Mesenchymal stem cell (in vitro differentiated cells and primary cell): ENCODE measurements at regions not wholly inside any gene's neighbourhood (a gene's known extent, or its start where the extent isn't known, plus 50 kb on each side); places are given as distances from the start of the nearest gene placed in this dataset.

Experiments used
- DNase-seq: peaks from one replicate; pipeline ENCODE4 v3.0.0-alpha.2; 2013
- H2AFZ ChIP-seq: one replicate; pipeline ENCODE4 v1.6.1; 2013; ENCODE audit warnings: low read depth, mild to moderate bottlenecking, control low read depth, inconsistent platforms, low read length, moderate library complexity
- H2AK5ac ChIP-seq: 2 replicates; pipeline ENCODE4 v1.6.1; 2013; ENCODE audit warnings: low read length, moderate library complexity, mild to moderate bottlenecking, inconsistent platforms; ENCODE audit not compliant: severe bottlenecking
- H2BK120ac ChIP-seq: one replicate; pipeline ENCODE4 v1.6.1; 2013; ENCODE audit warnings: low read depth, mild to moderate bottlenecking, inconsistent platforms, low read length, moderate library complexity
- H2BK12ac ChIP-seq, 2 experiments: one replicate each; pipeline ENCODE4 v1.6.1; 2013; ENCODE audit warnings: inconsistent platforms in 2 of 2, low read length in 2 of 2, mild to moderate bottlenecking in 2 of 2, moderate library complexity in 2 of 2, control low read depth in 1 of 2
- H2BK15ac ChIP-seq: one replicate; pipeline ENCODE4 v1.6.1; 2013; ENCODE audit warnings: mild to moderate bottlenecking, low read depth, inconsistent platforms; ENCODE audit not compliant: poor library complexity, severe bottlenecking
- H2BK5ac ChIP-seq: 2 replicates; pipeline ENCODE4 v1.6.1; 2013; ENCODE audit warnings: low read depth, mild to moderate bottlenecking, low read length, control low read depth, inconsistent platforms; ENCODE audit not compliant: poor library complexity, severe bottlenecking
- H3K14ac ChIP-seq, 2 experiments: one replicate each; pipeline ENCODE4 v1.6.1; 2013; ENCODE audit warnings: inconsistent platforms in 2 of 2, low read length in 2 of 2, control low read depth in 1 of 2, mild to moderate bottlenecking in 1 of 2, moderate library complexity in 1 of 2
- H3K18ac ChIP-seq, 2 experiments: one replicate each; pipeline ENCODE4 v1.6.1; 2013; ENCODE audit warnings: inconsistent platforms in 2 of 2, low read length in 2 of 2, control low read depth in 1 of 2, low read depth in 1 of 2, mild to moderate bottlenecking in 1 of 2
- H3K23ac ChIP-seq, 2 experiments: one replicate each; pipeline ENCODE4 v1.6.1; 2013; ENCODE audit warnings: inconsistent platforms in 2 of 2, low read length in 2 of 2, mild to moderate bottlenecking in 2 of 2, moderate library complexity in 2 of 2, control low read depth in 1 of 2
- H3K27ac ChIP-seq: 2 replicates; pipeline ENCODE4 v1.5.1; 2013; ENCODE audit warnings: mild to moderate bottlenecking, moderate library complexity, low read length, control low read depth, inconsistent platforms; ENCODE audit not compliant: poor library complexity, severe bottlenecking
- H3K27me3 ChIP-seq, 2 experiments: 2 replicates each; pipeline versions ENCODE4 v1.6.1 to v1.7.0; 2013; ENCODE audit warnings: low read length in 2 of 2, mild to moderate bottlenecking in 2 of 2, moderate library complexity in 2 of 2, control low read depth in 1 of 2, inconsistent platforms in 1 of 2; ENCODE audit not compliant: control insufficient read depth in 1 of 2, insufficient read depth in 1 of 2
- H3K36me3 ChIP-seq, 2 experiments: 2 replicates each; pipeline versions ENCODE4 v1.6.1 to v1.7.0; 2013; ENCODE audit warnings: low read length in 2 of 2, control low read depth in 1 of 2, inconsistent platforms in 1 of 2, low read depth in 1 of 2, mild to moderate bottlenecking in 1 of 2; ENCODE audit not compliant: insufficient read depth in 2 of 2, control insufficient read depth in 1 of 2
- H3K4ac ChIP-seq, 2 experiments: one replicate each; pipeline ENCODE4 v1.6.1; 2013; ENCODE audit warnings: inconsistent platforms in 2 of 2, low read length in 2 of 2, mild to moderate bottlenecking in 2 of 2, moderate library complexity in 2 of 2, control low read depth in 1 of 2, low read depth in 1 of 2
- H3K4me1 ChIP-seq: 2 replicates; pipeline ENCODE4 v1.6.1; 2013; ENCODE audit warnings: low read depth, low read length, control low read depth; ENCODE audit not compliant: control insufficient read depth, insufficient read depth
- H3K4me2 ChIP-seq: 2 replicates; pipeline ENCODE4 v1.6.1; 2013; ENCODE audit warnings: low read length, mild to moderate bottlenecking, inconsistent platforms; ENCODE audit not compliant: poor library complexity, severe bottlenecking
- H3K4me3 ChIP-seq, 2 experiments: 2 replicates each; pipeline versions ENCODE4 v1.5.1 to v1.7.0; 2013; ENCODE audit warnings: low read length in 2 of 2, mild to moderate bottlenecking in 2 of 2, control low read depth in 1 of 2, low read depth in 1 of 2; ENCODE audit not compliant: insufficient read depth in 1 of 2
- H3K79me1 ChIP-seq: replicated peaks from 2 replicates; pipeline ENCODE4 v1.6.1; 2013; ENCODE audit warnings: mild to moderate bottlenecking, control low read depth, low read length, inconsistent platforms; ENCODE audit not compliant: poor library complexity, severe bottlenecking
- H3K9ac ChIP-seq: 2 replicates; pipeline ENCODE4 v1.7.0; 2013; ENCODE audit warnings: mild to moderate bottlenecking, low read length, moderate library complexity
- H3K9me3 ChIP-seq: 2 replicates; pipeline ENCODE4 v1.7.0; 2013; ENCODE audit warnings: mild to moderate bottlenecking, low read length; ENCODE audit not compliant: control insufficient read depth
- H4K8ac ChIP-seq: one replicate; pipeline ENCODE4 v1.6.1; 2013; ENCODE audit warnings: inconsistent platforms, mild to moderate bottlenecking, low read length, moderate library complexity
- H4K91ac ChIP-seq: one replicate; pipeline ENCODE4 v1.6.1; 2013; ENCODE audit warnings: mild to moderate bottlenecking, low read length, inconsistent platforms
- WGBS: methylation state at CpG from one replicate; pipeline ENCODE4 v1.1.7; 2013; ENCODE audit warnings: mixed read lengths; 5-methylcytosine and 5-hydroxymethylcytosine counted together

DNA sequence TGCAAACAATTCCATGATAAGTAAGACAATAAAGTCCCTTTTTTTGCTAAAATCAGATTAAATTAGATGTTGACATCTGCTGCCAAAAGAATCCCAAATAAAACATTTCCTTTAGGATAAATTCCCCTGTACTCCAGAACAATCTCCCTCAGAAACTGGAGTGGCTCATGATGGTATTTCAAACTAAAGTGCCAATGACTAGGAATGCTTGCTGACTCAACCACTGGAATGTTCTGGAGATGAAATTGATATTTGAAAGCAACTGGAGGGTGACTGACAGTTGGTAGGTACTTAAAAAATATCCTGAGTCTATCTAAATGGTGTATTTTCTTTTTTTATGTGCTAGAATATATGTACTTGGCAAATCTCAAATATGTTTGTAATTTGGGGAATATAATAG is 350.1 kb upstream of the TSHZ2 start:
- no peak overlapping the region for H3K4ac ChIP-seq
- no peaks in the 10 kb centered on the region for H3K4me1 ChIP-seq
- H2BK5ac ChIP-seq = no peak overlapping the region
- no peaks in the 10 kb centered on the region for H3K9me3 ChIP-seq
- no peak overlapping the region for H3K9ac ChIP-seq
- H2AK5ac ChIP-seq = no peak overlapping the region
- no peak overlapping the region for H3K18ac ChIP-seq
- peak; percentile 41 for DNase-seq
- no peaks in the 10 kb centered on the region for H3K79me1 ChIP-seq
- no peak overlapping the region for H3K23ac ChIP-seq
- H2BK120ac ChIP-seq = no peak overlapping the region
- H4K91ac ChIP-seq = no peak overlapping the region
- H3K36me3 ChIP-seq = no peaks in the 10 kb centered on the region
- no peak overlapping the region for H2BK12ac ChIP-seq
- H3K14ac ChIP-seq = no peak overlapping the region
- H3K27ac ChIP-seq = no peak overlapping the region
- no peak overlapping the region for H4K8ac ChIP-seq
- H3K4me2 ChIP-seq = no peak overlapping the region
- H2BK15ac ChIP-seq = no peak overlapping the region
- no peaks in the 10 kb centered on the region for H3K27me3 ChIP-seq
- H3K4me3 ChIP-seq = no peak overlapping the region
- no peak overlapping the region for H2AFZ ChIP-seq

DNA sequence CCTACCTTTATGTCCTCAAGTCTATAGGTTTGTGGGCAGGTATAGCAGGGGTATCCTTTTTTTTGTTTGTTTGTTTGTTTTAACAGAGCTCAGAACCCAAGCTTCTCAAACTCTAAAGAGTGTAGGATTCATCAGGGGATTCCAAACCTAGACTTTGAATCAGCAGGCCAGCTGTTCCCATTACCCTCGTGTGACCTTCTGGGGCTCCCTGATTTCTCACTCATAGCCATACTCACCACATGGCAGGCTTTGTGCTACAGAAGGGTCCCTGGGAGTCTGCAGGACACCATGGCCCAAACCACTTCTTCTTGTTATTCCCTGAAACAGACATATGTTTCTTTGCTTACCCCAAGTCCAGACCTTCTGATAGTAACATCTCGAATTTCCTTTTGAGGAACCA is 350.8 kb upstream of the TSHZ2 start:
- 66% methylated on average over 2 of the region's 2 CpGs for WGBS
- Histone ChIP-seq H3K18ac (no peak overlapping the region), H3K79me1 (no peaks in the 10 kb centered on the region), H2BK5ac (no peak overlapping the region), H3K36me3 (no peaks in the 10 kb centered on the region), H2AK5ac (no peak overlapping the region), H3K4me1 (no peaks in the 10 kb centered on the region), H3K9ac (no peak overlapping the region), H3K23ac (no peak overlapping the region), H2BK120ac (no peak overlapping the region), H4K8ac (no peak overlapping the region), H3K9me3 (no peaks in the 10 kb centered on the region), H3K4me2 (no peak overlapping the region), H3K14ac (no peak overlapping the region), H3K4me3 (no peak overlapping the region), H3K27ac (no peak overlapping the region), H3K27me3 (no peaks in the 10 kb centered on the region), H4K91ac (no peak overlapping the region), H2BK15ac (no peak overlapping the region), H2BK12ac (no peak overlapping the region), H3K4ac (no peak overlapping the region), H2AFZ (no peak overlapping the region)
- no peak for DNase-seq

DNA sequence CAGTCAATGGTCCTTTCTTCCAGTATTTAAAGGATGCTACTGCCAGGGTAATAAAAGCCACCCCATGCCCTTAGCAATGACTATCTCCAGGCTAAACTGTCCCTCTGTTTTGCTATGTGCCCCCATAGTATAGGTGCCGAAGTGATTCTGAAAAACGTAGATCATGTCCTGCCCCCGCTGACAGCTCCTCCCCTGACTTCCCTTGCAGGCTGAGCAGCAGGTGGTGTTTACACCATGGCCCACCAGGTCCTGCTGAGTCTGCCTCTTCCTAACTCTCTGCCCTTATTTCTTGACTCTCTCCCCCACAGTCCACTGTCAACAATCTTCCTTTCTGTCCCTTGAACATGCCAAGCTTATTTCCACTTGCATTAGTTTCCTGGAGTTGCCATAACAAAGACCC is 352.5 kb upstream of the TSHZ2 start:
- Histone ChIP-seq H3K4me1 (no peaks in the 10 kb centered on the region), H3K4me2 (no peak overlapping the region), H2BK15ac (no peak overlapping the region), H3K4me3 (no peak overlapping the region), H3K79me1 (no peaks in the 10 kb centered on the region), H3K14ac (no peak overlapping the region), H2BK5ac (no peak overlapping the region), H3K9me3 (no peaks in the 10 kb centered on the region), H4K8ac (no peak overlapping the region), H3K36me3 (no peaks in the 10 kb centered on the region), H3K18ac (no peak overlapping the region), H3K23ac (no peak overlapping the region), H3K27me3 (no peaks in the 10 kb centered on the region), H3K27ac (no peak overlapping the region), H2BK120ac (no peak overlapping the region), H2BK12ac (no peak overlapping the region), H2AK5ac (no peak overlapping the region), H4K91ac (no peak overlapping the region), H3K4ac (no peak overlapping the region), H2AFZ (no peak overlapping the region), H3K9ac (no peak overlapping the region)
- DNase-seq = no peak
- WGBS = 62% methylated on average over 3 of the region's 3 CpGs

DNA sequence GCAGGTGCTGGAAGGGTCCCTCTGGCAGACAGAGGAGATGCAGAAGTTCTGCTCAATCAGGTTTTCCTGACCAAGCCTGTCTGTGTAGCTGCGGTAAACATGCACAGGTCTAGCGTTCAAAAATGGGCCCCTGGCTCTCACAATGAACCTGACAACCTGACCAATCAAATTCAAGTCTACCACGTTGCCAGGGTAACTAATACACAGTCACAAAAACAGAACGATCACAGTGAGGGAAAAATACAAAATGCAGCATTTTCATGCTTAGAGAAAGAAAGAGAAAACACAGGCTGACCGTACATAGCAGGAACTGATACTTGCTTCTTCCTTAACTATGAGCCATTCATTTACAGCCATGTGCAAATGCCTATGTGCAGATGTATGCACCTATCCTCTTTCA is 353.1 kb upstream of the TSHZ2 start:
- H3K14ac ChIP-seq = no peak overlapping the region
- H2AK5ac ChIP-seq = no peak overlapping the region
- H2AFZ ChIP-seq = no peak overlapping the region
- no peak overlapping the region for H3K18ac ChIP-seq
- no peak overlapping the region for H3K4me2 ChIP-seq
- no peak overlapping the region for H3K4me3 ChIP-seq
- DNase-seq = no peak
- no peaks in the 10 kb centered on the region for H3K36me3 ChIP-seq
- H3K4ac ChIP-seq = no peak overlapping the region
- no peak overlapping the region for H3K23ac ChIP-seq
- no peaks in the 10 kb centered on the region for H3K4me1 ChIP-seq
- no peak overlapping the region for H3K27ac ChIP-seq
- H4K8ac ChIP-seq = no peak overlapping the region
- H2BK15ac ChIP-seq = no peak overlapping the region
- no peak overlapping the region for H2BK120ac ChIP-seq
- 61% methylated on average over 4 of the region's 5 CpGs for WGBS
- H2BK12ac ChIP-seq = no peak overlapping the region
- no peaks in the 10 kb centered on the region for H3K79me1 ChIP-seq
- H3K9ac ChIP-seq = no peak overlapping the region
- no peak overlapping the region for H4K91ac ChIP-seq
- H2BK5ac ChIP-seq = no peak overlapping the region
- no peaks in the 10 kb centered on the region for H3K9me3 ChIP-seq
- H3K27me3 ChIP-seq = no peaks in the 10 kb centered on the region
